Epithelial cell of esophagus (primary cell): ENCODE measurements at regions not wholly inside any gene's neighbourhood (a gene's known extent, or its start where the extent isn't known, plus 50 kb on each side); places are given as distances from the start of the nearest gene placed in this dataset.

Experiments
- DNase-seq: peaks from one replicate; pipeline ENCODE4 v3.0.0; 2010; ENCODE audit warnings: low read depth
- H3K4me3 ChIP-seq: 2 replicates; pipeline ENCODE4 v1.5.1; 2011; ENCODE audit warnings: mild to moderate bottlenecking, low read length, control low read depth
- CTCF ChIP-seq: IDR thresholded peaks from 2 replicates; pipeline ENCODE4 v1.5.1; 2011; ENCODE audit warnings: low read depth, mild to moderate bottlenecking, low read length, control low read depth, inconsistent platforms; ENCODE audit not compliant: insufficient read depth; ENCODE audit errors: missing control alignments

- no peak for DNase-seq
- no peak for TF ChIP-seq CTCF
- H3K4me3 ChIP-seq: no peak overlapping the region
Measured at GRCh38 chr18:65346086-65346485, 404.7 kb upstream of the CDH7 start.

- H3K4me3 ChIP-seq: no peak overlapping the region
- TF ChIP-seq CTCF: no peak
- no peak for DNase-seq
Measured at GRCh38 chr18:65343571-65343970, 407.2 kb upstream of the CDH7 start.

- DNase-seq: no peak
- no peak overlapping the region for H3K4me3 ChIP-seq
- no peak for TF ChIP-seq CTCF
Measured at GRCh38 chr18:65336411-65336810, 414.4 kb upstream of the CDH7 start.

- no peak for TF ChIP-seq CTCF
- H3K4me3 ChIP-seq: no peak overlapping the region
- no peak for DNase-seq
Measured at GRCh38 chr18:65329010-65329409, 421.8 kb upstream of the CDH7 start.

GRCh38 chr18:65326805-65327204, 424.0 kb upstream of the CDH7 start:
- DNase-seq: no peak
- no peak overlapping the region for H3K4me3 ChIP-seq

GRCh38 chr18:65322895-65323294, 427.9 kb upstream of the CDH7 start:
- no peak overlapping the region for H3K4me3 ChIP-seq
- DNase-seq: no peak
- TF ChIP-seq CTCF: no peak

More at GRCh38 chr18:65326805-65327204, 424.0 kb upstream of the CDH7 start:
- no peak for TF ChIP-seq CTCF

- H3K4me3 ChIP-seq: no peak overlapping the region
- DNase-seq: no peak
- no peak for TF ChIP-seq CTCF
Measured at GRCh38 chr18:65298422-65298821, 452.4 kb upstream of the CDH7 start.
